HG03060 (cell line): ENCODE measurements at regions not wholly inside any gene's neighbourhood (a gene's known extent, or its start where the extent isn't known, plus 50 kb on each side); places are given as distances from the start of the nearest gene placed in this dataset.

ENCODE experiments used
- ATAC-seq: cut with Tn5 transposase; IDR thresholded peaks from one replicate; pipeline ENCODE4 v1.9.1; 2021; ENCODE audit warnings: low read depth, moderate number of reproducible peaks; ENCODE audit not compliant: unreplicated experiment

DNA sequence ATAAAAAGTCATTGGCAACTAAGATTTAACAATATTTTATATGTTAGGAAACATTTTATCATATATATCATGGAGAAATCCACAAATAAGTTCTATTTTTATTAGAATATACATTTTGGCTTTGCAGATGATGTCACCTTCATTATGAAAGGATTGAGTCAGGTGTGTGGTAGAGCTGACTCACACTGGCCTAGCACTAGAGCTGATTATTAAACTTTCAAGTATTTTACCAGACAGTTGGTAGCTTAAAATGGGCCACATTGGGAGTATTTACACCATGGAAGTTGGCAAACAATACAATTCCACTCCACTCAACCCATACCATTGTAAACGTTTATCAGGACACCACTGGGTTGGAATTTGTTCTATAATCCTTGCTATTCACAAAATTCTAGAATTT lies 1036.6 kb downstream of the TRHDE start:
- ATAC-seq, result no peak

DNA sequence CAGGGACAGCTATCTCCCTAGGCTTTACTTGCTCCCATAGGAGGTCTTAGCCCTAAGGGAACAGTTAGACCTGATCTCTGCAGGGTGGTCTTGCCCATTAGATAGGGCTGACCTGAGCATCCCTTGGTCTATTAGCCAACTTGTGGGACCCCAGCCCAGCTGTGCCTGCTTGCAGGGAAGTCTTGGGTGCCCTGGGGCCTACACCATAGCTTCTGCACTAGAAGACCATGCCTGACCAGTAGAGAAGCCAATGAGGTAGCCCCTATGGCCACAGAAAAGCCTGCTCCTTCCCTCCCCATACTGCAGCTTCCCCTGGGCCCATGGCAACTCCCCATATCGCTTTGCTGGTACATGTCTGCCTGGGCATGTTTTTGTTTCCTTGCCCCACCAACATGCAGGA lies 1049.1 kb downstream of the TRHDE start:
- ATAC-seq, result no peak

DNA sequence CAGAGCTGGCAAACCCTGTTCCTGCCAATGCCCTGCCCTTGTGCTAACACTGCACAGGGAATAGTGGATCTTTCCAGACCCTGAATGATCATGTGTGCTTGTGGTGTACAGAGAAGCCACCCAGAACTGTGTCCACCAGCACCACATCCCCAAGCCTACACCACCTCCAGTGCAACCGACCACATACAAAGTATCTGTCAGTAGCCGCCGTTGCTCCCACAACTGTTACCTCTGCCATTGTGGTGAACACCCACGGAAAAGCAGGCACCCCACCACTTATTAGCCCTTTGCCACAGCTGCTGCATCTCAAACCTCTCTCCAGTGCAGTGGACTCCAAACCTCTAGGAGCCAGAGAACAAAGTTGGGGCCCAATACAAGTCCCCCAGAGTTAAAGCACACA lies 1049.6 kb downstream of the TRHDE start:
- no peak for ATAC-seq

DNA sequence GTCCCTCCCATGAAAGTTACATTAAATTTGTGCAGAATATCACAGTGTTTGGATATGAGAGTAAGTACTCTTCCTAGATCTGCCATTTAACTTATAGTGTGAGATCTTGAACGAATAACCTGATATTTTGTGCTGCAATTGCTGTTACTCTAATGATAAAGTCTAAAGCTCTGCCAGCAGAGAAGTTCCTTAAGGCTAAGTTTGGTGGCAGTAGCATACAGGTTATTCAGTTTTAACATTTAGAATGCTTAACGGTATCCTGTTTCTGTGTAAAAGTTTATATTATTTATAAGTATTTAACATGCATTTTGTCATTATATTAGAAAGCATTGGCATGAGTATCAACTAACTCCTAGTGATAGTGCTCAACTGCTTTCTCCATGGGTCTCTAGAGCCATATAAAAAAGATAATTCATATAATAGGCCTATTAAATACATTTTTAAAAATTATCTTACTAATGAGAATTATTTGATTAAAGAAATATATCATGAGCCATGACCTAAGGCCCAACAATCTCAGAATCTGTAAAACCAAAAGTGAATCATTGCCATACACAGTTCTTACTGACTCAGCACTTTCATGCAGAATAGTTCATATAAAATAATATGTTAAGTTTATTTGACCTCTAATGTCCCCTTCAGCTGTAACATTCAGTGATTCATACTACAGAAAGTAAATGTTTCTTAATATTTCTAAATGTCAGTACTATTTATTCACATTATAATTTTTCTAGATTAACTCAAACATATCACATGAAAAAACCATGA lies 1058.6 kb downstream of the TRHDE start:
- no peak for ATAC-seq

DNA sequence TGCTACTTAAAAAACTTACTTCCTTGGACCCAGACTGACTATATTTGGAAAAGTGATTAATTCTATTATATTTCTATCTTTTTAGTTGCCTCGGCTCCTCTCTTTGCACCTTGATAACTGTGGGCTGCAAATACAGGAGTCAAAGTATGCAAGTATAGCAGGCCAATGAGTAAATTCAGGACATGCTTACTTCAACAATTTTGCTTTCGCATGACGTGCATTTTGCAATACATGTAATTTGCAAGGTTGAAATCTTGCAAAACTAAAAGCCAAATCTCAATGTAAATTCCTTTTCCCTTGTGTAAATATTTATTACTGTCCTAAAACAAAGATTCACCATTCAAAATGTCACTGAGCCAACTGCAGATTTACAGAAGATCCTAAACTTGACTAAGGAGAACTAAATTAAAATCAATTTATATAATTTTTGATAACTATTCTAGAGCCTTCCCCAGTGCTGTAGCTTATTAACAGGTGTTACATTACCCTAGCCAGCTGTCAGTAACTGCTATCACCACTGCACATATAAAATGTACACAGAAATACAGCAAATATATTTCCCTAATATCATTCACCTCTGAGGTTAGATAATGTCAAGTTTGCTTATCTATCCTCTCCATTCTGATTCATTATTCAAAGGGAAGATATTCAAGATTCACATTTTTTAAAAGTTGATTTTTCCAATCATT lies 1069.5 kb downstream of the TRHDE start:
- ATAC-seq, result no peak

DNA sequence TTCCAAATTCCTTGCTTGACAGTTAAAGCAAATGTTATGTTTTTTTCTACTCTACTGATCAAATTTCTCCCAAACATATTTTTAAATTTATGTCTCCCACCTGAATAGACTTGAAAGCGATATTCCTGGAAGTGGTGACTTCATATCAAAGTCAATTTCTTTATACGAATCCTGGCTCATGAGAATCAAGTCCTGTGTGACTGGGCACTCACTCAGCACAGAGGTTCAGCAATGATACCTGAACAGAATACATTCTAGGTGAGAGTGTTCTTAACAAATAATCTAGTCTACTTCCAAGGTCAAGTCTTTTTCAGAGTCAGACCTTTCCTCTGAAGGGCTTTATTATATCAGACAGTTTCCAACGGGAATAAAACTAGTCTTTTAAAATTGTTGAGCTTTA lies 1070.6 kb downstream of the TRHDE start:
- no peak for ATAC-seq

DNA sequence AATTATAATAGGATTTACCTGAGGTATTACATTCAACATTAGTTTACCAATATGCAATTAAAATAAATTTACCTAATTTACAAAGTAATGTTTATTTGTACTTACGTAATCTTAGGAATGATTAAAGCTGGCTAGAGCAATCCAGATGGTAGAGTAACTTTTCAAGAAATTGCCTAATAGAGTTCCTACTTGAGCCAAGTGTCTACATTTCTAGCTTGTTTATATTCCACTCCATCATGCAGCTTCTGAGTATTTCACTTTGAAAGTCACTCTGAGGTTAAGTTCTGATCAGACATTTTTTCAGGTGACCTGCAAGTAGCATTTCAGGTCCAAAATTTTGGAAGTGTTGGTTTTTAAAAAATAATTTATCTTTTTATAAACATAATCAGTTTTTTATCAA lies 1080.7 kb downstream of the TRHDE start:
- no peak for ATAC-seq

DNA sequence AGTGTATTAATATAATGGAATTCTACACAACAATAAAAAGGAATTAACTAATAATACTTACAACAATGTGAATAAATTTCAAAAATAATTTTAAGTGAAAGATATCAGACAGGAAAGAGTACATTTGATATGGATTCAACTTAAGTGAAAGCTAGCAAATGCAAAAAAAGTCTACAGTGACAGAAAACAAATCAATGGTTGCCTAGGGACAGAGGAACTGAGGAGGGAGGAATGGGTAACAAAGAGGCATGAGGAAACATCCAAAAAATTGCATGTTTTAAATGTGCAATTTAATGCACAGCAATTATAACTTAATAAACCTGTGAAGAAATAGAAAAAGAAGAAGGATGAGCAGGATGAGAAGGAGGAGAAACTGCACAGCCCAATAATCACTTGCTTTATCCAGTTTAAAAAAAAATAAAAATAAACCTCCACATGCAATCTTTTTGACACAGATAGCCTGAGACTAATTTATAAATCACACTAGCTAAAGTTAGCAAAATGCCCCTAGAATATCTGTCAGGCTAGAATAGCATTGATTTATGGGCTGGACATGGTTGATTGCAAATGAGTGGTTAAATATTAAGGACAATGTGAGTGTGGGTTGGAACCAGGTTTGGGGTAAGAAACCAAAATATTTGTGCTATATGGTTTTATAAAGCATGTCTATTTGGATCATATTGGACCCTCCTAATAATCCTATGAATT lies 1089.1 kb downstream of the TRHDE start:
- ATAC-seq, result no peak

DNA sequence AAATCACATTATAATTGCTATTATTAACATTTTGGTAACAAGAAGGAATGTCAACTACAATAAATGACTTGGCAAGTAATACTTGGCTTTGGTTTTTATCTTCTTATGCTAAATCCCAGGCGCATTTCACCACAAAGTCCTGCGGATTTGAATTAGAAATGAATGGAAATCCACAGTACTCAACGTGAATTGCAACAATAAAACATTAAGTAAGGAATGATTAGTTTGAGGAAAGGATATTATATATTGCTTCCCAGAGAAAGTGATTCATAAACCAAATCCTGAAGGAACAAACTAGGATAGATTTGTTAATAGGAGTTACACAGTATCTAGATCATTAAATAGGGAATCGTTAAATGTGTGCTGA lies 1089.7 kb downstream of the TRHDE start:
- ATAC-seq, result no peak

DNA sequence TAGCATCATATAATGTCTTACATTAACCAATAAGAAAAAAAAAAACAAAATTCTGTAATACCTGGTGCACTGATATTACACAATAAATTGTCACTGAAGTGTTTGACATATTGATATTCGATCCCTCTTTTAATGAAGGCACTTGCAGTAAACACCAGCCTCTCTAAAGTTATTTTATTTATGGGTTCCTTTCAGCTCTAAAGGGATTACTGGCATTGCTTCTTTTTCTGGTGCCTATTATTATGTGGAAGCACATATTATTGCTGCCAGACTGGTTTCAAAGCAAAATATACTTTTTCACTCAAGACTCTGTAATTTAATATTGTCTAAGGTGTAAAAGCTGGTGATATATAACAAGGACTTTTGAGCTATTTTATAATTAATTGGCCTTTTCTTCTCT lies 1090.5 kb downstream of the TRHDE start:
- ATAC-seq, result no peak

DNA sequence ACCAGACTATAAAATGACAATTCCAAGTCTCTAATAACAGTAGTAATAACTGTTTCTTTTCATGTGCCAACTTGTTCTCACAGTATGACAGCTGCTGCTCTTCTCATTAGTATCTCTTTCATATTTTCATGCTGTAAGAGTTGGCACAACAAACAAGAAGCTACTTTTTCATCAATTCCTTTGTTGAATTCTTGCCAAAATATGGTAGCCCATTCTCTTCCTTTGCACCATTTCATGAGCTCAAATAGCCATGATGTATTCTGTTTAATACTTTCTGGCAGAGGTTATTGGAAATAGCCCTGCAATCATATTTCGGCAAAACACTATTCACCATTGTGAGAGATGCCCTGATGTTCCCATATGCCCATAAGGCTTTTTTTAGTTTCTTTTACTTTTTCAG lies 1100.7 kb downstream of the TRHDE start:
- ATAC-seq, result no peak

DNA sequence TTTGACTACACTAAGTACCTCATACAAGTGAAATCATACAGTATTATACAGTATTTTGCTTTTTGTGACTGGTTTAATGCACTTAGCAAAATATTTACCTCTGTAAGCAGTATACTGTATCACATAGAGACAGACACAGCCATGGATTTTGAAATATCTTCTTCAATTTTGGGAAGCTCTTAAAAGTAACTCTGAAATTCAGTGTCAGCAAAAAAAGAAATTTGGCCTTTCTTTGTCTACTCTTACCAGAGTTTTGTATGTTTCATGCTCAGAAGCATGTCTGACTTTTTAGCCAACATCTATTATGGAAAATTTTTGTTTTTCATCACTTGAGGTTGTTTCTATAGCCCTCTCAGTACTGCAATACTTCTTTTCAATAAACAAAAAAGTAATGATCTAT lies 1102.2 kb downstream of the TRHDE start:
- no peak for ATAC-seq

DNA sequence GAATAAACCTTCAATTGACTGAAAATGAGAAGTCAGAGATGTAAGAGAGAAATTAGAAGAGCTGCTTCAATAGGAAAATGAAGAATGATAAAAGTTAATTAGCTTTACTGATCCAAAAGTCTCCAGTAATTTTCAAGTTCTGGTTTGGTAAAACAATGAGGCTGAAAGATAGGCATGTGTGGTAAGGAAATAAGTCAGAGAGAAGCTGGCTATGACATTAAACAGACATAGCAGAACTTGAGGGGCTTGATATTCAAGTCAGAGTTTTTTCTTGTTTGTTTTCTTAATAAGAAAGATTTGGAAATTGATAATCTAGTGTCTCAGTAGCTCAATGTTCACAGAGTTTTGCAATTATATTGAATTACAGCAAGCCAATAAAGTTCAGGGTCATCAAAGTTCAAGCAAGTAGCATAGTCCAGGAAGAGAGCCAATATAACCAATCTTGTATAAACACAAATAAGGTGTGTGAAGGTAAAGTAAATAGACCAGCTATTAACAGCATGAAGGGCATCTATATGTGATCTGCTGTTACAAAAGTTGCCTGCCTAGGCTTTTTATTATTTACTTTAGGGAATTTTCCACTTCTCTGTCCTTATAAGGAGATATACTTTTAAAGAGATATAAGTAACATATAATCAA lies 1111.5 kb downstream of the TRHDE start:
- no peak for ATAC-seq

DNA sequence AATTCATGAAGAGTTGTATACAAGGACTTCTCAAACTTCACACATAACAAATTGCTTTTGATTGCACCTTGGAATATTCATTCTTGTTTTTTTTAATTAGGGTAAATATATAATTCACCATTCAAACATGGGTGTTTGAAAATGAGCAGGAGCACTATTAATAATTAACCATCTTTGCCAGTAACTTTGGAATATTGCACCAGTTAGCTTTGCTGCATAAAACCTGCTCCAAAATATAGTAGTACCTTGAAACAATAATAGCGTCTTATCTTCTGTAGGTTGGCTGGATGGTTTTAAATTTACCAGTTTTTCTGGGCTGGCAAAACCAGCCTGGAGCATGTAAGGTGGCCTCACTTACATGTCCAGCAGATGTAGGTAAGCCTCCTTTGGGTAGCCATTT lies 1112.4 kb downstream of the TRHDE start:
- ATAC-seq, result no peak

DNA sequence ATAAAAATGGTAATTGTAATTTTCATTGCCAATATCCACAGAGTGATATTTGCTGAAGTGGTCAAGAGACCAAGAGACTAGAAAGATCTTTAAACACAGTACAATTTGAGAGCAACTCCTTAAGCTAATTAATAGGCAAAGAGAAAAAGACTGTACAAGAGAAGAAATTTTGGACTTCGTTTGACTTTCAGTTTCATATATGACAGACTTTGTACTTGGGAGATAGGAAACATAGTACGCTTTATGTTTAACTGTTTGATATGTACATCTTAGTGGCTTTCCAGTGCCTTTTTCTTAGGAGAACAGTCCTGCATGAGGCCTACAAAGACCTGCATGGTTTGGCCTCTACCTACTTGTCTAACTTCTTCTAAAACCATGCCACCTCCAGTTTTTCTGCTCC lies 1118.1 kb downstream of the TRHDE start:
- ATAC-seq, result no peak

DNA sequence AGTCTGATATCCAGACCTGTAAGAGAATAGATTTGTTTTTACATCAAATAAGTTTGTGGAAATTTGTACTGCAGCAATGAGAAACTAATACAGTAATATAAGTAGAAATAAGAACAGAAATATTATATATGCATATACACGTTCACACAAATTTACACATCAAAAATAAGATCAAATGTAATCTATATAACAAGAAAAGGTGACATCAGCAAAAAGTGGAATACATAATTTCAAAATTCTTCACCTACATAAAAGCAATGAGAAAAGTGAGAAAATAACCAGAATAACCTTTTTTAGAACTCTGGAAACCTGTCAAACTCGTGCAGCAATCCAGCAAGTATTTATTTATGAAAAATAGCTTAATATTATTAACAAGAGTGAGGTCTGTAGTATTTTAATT lies 1124.6 kb upstream of the ATXN7L3B start:
- no peak for ATAC-seq

DNA sequence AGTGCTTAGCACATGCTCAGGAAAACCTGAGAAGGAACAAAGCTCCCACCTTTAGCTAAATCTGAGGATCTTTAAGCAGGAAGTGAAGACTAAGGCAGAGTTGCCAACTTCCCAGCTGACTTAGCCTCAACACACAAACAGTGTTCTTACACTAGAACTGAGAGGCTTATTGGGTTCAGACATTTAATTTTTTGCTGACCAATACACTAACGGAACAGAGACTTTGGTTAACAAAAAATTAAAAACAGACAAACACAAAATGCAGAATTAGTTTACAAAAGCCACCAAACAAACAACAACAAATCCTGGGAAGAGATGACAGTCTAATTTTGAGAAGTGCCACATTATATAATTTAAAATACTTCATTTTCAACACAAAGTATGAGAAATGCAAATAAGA lies 1123.7 kb upstream of the ATXN7L3B start:
- no peak for ATAC-seq

DNA sequence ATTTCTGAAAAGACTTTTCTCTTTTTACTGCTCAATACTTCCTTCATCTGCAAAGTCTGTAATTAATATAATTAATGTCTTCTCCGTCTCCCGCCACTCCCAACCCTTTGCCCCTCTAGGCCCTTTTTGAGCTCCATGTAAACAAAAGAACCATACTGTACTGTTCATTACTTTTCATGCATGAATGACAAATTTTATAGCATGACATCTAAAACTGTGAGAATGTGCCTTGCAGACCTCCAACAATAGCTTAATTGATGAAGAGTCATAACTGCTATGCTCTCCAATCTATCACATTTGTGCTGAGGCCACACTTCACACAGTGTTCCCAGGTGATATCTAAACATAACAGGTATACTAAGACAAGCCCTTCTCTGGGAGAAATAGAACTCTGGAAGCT lies 1122.7 kb upstream of the ATXN7L3B start:
- ATAC-seq, result no peak

DNA sequence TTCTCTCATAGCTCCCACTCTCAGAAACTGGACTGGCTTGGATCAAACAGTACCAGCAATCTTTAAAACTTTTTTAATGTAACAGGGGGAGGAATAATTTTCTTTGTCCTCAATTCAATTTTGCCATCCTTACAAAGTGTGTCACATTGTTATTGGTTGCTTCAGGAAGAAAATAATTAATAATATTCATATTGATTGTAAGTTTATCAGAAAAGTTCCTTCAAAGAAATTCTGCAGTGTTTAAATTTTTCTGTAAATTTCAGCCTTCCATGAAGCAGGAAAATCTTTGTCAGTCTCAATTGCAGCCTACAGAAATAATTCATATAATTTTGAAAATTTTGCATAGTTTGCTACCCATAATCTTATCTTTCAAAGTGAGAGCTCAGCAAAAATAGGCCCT lies 1119.1 kb upstream of the ATXN7L3B start:
- ATAC-seq, result no peak

DNA sequence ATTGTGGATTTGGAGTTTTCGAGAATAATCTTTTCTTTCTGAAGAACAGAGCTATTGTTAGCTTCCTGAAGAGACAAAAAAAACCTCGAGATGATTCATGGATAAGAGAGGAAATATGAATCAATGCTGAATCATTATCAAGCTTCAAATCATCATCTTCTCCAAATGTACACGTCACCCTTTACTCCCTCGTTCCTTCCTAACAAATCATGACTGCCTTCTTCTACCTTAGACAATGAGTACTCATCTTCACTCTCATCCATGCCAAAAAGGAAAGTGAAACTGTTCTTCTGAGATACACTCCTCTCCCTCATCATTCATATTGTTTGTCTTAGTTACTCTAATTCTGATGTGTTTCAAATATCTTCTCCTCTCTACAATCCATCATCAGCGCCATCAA lies 1115.8 kb upstream of the ATXN7L3B start:
- peak; percentile 78 for ATAC-seq

DNA sequence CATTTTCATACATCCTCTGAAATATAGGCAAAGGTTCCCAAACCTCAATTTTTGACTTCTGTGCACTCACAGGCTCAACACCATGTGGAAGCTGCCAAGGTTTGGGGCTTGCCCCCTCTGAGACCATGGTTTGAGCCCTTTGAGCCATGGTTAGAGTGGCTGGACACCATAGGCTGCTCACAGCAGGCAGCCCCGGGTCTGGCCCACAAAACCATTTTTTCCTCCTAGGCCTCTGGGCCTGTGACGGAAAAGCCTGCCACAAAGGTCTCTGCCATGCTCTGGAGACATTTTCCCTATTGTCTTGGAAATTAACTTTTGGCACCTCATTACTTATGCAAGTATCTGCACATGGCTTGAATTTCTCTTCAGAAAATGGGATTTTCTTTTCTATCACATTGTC lies 1113.2 kb upstream of the ATXN7L3B start:
- ATAC-seq, result no peak
